Liver (tissue), 8 donors: ENCODE measurements at regions not wholly inside any gene's neighbourhood (a gene's known extent, or its start where the extent isn't known, plus 50 kb on each side); places are given as distances from the start of the nearest gene placed in this dataset.

Experiments used
- DNase-seq: peaks from one replicate; pipeline ENCODE4 v3.0.0-alpha.2; 2017; ENCODE audit warnings: low spot score
- H3K27ac ChIP-seq, 2 donors: one replicate each; pipeline ENCODE4 v1.7.0; 2013; ENCODE audit warnings: inconsistent platforms in 2 of 2, low read length in 2 of 2, control low read depth in 1 of 2, low read depth in 1 of 2, mild to moderate bottlenecking in 1 of 2
- H3K27me3 ChIP-seq, 4 donors: one replicate each; pipeline versions ENCODE4 v1.6.1 to v1.7.0; 2013; ENCODE audit warnings: low read length in 3 of 4, inconsistent platforms in 1 of 4, mild to moderate bottlenecking in 1 of 4, moderate library complexity in 1 of 4; ENCODE audit not compliant: control insufficient read depth in 4 of 4, insufficient read depth in 4 of 4
- H3K36me3 ChIP-seq, 4 donors: one replicate each; pipeline versions ENCODE4 v1.6.1 to v1.7.0; 2013; ENCODE audit warnings: low read length in 3 of 4, mild to moderate bottlenecking in 3 of 4, low read depth in 1 of 4, moderate library complexity in 1 of 4; ENCODE audit not compliant: control insufficient read depth in 4 of 4, insufficient read depth in 3 of 4
- H3K4me1 ChIP-seq, 4 donors: one replicate each; pipeline versions ENCODE4 v1.6.1 to v1.7.0; 2013; ENCODE audit warnings: low read length in 3 of 4, mild to moderate bottlenecking in 3 of 4, moderate library complexity in 1 of 4; ENCODE audit not compliant: control insufficient read depth in 4 of 4, insufficient read depth in 4 of 4
- H3K4me3 ChIP-seq, 3 donors: one replicate each; pipeline versions ENCODE4 v1.6.1 to v1.7.0; 2013; ENCODE audit warnings: low read length in 3 of 3, control low read depth in 1 of 3, low read depth in 1 of 3, mild to moderate bottlenecking in 1 of 3
- H3K9ac ChIP-seq, 2 donors: one replicate each; pipeline ENCODE4 v1.7.0; 2013; ENCODE audit warnings: low read length in 2 of 2, mild to moderate bottlenecking in 2 of 2, moderate library complexity in 2 of 2, control low read depth in 1 of 2, low read depth in 1 of 2
- H3K9me3 ChIP-seq, 4 donors: one replicate each; pipeline versions ENCODE4 v1.6.1 to v1.7.0; 2013; ENCODE audit warnings: low read length in 3 of 4; ENCODE audit not compliant: control insufficient read depth in 4 of 4
- EGR1 ChIP-seq, 2 donors: IDR thresholded peaks; 2 replicates each; pipeline ENCODE4 v1.6.1; 2016 to 2018; ENCODE audit warnings: antibody characterized with exemption in 2 of 2, low read depth in 2 of 2
- FOXA1 ChIP-seq: IDR thresholded peaks from 2 replicates; pipeline ENCODE4 v1.6.1; 2016; ENCODE audit warnings: antibody characterized with exemption
- FOXA2 ChIP-seq: IDR thresholded peaks from 2 replicates; pipeline ENCODE4 v1.6.1; 2016; ENCODE audit warnings: antibody characterized with exemption
- GABPA ChIP-seq, 2 donors: IDR thresholded peaks in 1 of 2; conservative IDR thresholded peaks in 1 of 2; 2 replicates each; pipeline ENCODE4 v1.6.1; 2016; ENCODE audit warnings: antibody characterized with exemption in 2 of 2, mild to moderate bottlenecking in 1 of 2, moderate library complexity in 1 of 2
- HNF4A ChIP-seq, 2 donors: conservative IDR thresholded peaks; 2 replicates each; pipeline ENCODE4 v1.6.1; 2016; ENCODE audit warnings: antibody characterized with exemption in 2 of 2, mild to moderate bottlenecking in 2 of 2
- HNF4G ChIP-seq: IDR thresholded peaks from 2 replicates; pipeline ENCODE4 v1.6.1; 2016; ENCODE audit warnings: antibody characterized with exemption
- JUND ChIP-seq, 2 donors: IDR thresholded peaks; 2 replicates each; pipeline ENCODE4 v1.6.1; 2016; ENCODE audit warnings: antibody characterized with exemption in 2 of 2
- NR2F2 ChIP-seq: IDR thresholded peaks from 2 replicates; pipeline ENCODE4 v1.6.1; 2016; ENCODE audit warnings: antibody characterized with exemption
- RAD21 ChIP-seq, 2 donors: IDR thresholded peaks; 2 replicates each; pipeline ENCODE4 v1.6.1; 2016; ENCODE audit warnings: antibody characterized with exemption in 2 of 2, mild to moderate bottlenecking in 2 of 2
- RXRA ChIP-seq, 2 donors: IDR thresholded peaks; 2 replicates each; pipeline ENCODE4 v1.6.1; 2017 to 2018; ENCODE audit warnings: antibody characterized with exemption in 2 of 2, mild to moderate bottlenecking in 1 of 2
- SP1 ChIP-seq: IDR thresholded peaks from 2 replicates; pipeline ENCODE4 v1.6.1; 2018; ENCODE audit warnings: antibody characterized with exemption, mild to moderate bottlenecking
- TAF1 ChIP-seq: conservative IDR thresholded peaks from 2 replicates; pipeline ENCODE4 v1.6.1; 2016; ENCODE audit warnings: antibody characterized with exemption, mild to moderate bottlenecking
- YY1 ChIP-seq: IDR thresholded peaks from 2 replicates; pipeline ENCODE4 v1.6.1; 2016; ENCODE audit warnings: antibody characterized with exemption, mild to moderate bottlenecking
- WGBS: extraction: QIAGEN DNeasy Blood & Tissue Kit; methylation state at CpG from one replicate; pipeline ENCODE4 v1.1.7; 2013; 5-methylcytosine and 5-hydroxymethylcytosine counted together
- TF ChIP-seq, protein P1 (sequence below): IDR thresholded peaks from 2 replicates; pipeline ENCODE4 v1.6.1; 2016; ENCODE audit warnings: antibody characterized with exemption, mild to moderate bottlenecking
- TF ChIP-seq, protein P2 (sequence below): IDR thresholded peaks from 2 replicates; pipeline ENCODE4 v1.6.1; 2016; ENCODE audit warnings: antibody characterized with exemption
- TF ChIP-seq, protein P3 (sequence below): IDR thresholded peaks from 2 replicates; pipeline ENCODE4 v1.6.1; 2016; ENCODE audit warnings: antibody characterized with exemption
- TF ChIP-seq, protein P4 (sequence below): IDR thresholded peaks from 2 replicates; pipeline ENCODE4 v1.6.1; 2016; ENCODE audit warnings: antibody characterized with exemption
- TF ChIP-seq, protein P5 (sequence below): fragments of 150-350 bp; IDR thresholded peaks from 2 replicates; pipeline ENCODE4 v1.5.1; 2017; ENCODE audit warnings: improper control_type of control experiment, low read depth, low read length; ENCODE audit not compliant: missing input control
- donor health status: healthy.
- donor health status: healthy.
- donor health status: healthy.
- donor health status: healthy.
- donor health status: healthy.

DNA sequence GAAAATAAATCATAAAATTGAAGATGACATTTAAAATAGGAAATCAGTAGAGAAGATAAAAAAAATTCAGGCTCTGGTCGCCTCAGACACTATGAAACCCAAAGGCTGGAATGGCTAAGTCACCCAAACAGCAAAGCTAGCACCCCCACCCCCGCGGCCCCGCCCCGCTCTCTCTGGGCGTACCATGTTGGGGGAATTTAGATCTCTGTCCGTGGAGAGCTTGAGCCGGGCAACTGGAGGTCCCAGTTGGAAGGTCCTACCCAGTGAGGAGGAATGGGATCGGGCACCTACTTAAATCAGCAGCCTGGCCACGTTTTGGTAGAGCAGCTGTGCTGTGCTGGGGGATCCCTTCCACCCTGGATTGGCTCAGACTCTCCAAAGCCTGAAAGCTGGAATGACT is 150.6 kb upstream of the ANKRD55 start:
- TF ChIP-seq SP1: no peak
- no peak for TF ChIP-seq HNF4G
- TF ChIP-seq RXRA (IDR thresholded peaks at IDR 0.05): no peak
- TF ChIP-seq FOXA1: no peak
- no peak for TF ChIP-seq GABPA (IDR thresholded peaks at IDR 0.05 in 1 of 2, conservative IDR thresholded peaks at IDR 0.05 in 1 of 2)
- no peak for TF ChIP-seq JUND (IDR thresholded peaks at IDR 0.05)
- TF ChIP-seq, protein P1, sequence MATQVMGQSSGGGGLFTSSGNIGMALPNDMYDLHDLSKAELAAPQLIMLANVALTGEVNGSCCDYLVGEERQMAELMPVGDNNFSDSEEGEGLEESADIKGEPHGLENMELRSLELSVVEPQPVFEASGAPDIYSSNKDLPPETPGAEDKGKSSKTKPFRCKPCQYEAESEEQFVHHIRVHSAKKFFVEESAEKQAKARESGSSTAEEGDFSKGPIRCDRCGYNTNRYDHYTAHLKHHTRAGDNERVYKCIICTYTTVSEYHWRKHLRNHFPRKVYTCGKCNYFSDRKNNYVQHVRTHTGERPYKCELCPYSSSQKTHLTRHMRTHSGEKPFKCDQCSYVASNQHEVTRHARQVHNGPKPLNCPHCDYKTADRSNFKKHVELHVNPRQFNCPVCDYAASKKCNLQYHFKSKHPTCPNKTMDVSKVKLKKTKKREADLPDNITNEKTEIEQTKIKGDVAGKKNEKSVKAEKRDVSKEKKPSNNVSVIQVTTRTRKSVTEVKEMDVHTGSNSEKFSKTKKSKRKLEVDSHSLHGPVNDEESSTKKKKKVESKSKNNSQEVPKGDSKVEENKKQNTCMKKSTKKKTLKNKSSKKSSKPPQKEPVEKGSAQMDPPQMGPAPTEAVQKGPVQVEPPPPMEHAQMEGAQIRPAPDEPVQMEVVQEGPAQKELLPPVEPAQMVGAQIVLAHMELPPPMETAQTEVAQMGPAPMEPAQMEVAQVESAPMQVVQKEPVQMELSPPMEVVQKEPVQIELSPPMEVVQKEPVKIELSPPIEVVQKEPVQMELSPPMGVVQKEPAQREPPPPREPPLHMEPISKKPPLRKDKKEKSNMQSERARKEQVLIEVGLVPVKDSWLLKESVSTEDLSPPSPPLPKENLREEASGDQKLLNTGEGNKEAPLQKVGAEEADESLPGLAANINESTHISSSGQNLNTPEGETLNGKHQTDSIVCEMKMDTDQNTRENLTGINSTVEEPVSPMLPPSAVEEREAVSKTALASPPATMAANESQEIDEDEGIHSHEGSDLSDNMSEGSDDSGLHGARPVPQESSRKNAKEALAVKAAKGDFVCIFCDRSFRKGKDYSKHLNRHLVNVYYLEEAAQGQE: no peak
- TF ChIP-seq HNF4A (conservative IDR thresholded peaks at IDR 0.05): no peak
- TF ChIP-seq RAD21 (IDR thresholded peaks at IDR 0.05): no peak
- TF ChIP-seq NR2F2: no peak
- TF ChIP-seq, protein P2, sequence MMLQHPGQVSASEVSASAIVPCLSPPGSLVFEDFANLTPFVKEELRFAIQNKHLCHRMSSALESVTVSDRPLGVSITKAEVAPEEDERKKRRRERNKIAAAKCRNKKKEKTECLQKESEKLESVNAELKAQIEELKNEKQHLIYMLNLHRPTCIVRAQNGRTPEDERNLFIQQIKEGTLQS: no peak
- no peak for TF ChIP-seq YY1
- TF ChIP-seq TAF1: no peak
- no peak for TF ChIP-seq EGR1 (IDR thresholded peaks at IDR 0.05; ENCODE audit: low read depth in 2 of 2)
- TF ChIP-seq, protein P3, sequence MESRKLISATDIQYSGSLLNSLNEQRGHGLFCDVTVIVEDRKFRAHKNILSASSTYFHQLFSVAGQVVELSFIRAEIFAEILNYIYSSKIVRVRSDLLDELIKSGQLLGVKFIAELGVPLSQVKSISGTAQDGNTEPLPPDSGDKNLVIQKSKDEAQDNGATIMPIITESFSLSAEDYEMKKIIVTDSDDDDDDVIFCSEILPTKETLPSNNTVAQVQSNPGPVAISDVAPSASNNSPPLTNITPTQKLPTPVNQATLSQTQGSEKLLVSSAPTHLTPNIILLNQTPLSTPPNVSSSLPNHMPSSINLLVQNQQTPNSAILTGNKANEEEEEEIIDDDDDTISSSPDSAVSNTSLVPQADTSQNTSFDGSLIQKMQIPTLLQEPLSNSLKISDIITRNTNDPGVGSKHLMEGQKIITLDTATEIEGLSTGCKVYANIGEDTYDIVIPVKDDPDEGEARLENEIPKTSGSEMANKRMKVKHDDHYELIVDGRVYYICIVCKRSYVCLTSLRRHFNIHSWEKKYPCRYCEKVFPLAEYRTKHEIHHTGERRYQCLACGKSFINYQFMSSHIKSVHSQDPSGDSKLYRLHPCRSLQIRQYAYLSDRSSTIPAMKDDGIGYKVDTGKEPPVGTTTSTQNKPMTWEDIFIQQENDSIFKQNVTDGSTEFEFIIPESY: no peak
- no peak for TF ChIP-seq FOXA2
- TF ChIP-seq, protein P4, sequence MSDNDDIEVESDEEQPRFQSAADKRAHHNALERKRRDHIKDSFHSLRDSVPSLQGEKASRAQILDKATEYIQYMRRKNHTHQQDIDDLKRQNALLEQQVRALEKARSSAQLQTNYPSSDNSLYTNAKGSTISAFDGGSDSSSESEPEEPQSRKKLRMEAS: no peak
- TF ChIP-seq, protein P5, sequence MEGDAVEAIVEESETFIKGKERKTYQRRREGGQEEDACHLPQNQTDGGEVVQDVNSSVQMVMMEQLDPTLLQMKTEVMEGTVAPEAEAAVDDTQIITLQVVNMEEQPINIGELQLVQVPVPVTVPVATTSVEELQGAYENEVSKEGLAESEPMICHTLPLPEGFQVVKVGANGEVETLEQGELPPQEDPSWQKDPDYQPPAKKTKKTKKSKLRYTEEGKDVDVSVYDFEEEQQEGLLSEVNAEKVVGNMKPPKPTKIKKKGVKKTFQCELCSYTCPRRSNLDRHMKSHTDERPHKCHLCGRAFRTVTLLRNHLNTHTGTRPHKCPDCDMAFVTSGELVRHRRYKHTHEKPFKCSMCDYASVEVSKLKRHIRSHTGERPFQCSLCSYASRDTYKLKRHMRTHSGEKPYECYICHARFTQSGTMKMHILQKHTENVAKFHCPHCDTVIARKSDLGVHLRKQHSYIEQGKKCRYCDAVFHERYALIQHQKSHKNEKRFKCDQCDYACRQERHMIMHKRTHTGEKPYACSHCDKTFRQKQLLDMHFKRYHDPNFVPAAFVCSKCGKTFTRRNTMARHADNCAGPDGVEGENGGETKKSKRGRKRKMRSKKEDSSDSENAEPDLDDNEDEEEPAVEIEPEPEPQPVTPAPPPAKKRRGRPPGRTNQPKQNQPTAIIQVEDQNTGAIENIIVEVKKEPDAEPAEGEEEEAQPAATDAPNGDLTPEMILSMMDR: no peak
- DNase-seq: no peak

More for the DNA sequence above, 150.6 kb upstream of the ANKRD55 start:
- no peak overlapping the region for H3K4me3 ChIP-seq
- H3K9ac ChIP-seq: no peak overlapping the region
- no peaks in the 10 kb centered on the region for H3K36me3 ChIP-seq
- H3K27me3 ChIP-seq: peaks cover 0 to 2% (median 0%) of the 10 kb centered on the region in 4 donors
- no peak overlapping the region for H3K27ac ChIP-seq
- WGBS: 89% methylated on average over 10 of the region's 10 CpGs
- no peaks in the 10 kb centered on the region for H3K9me3 ChIP-seq
- H3K4me1 ChIP-seq: no peaks in the 10 kb centered on the region
